Spleen (tissue), 11 donors: ENCODE measurements at regions not wholly inside any gene's neighbourhood (a gene's known extent, or its start where the extent isn't known, plus 50 kb on each side); places are given as distances from the start of the nearest gene placed in this dataset.

ENCODE experiments used
- DNase-seq: peaks from one replicate; pipeline ENCODE4 v3.0.0-alpha.2; 2020
- H3K27ac ChIP-seq, 8 donors: fragments of 200-600 bp; sonication (generic) in 7 of 8; 1 replicate in 4 of 8; 2 replicates in 4 of 8; pipeline versions ENCODE4 v1.5.0 to v1.8.0; 2016 to 2021; ENCODE audit warnings: inconsistent platforms in 4 of 8, mild to moderate bottlenecking in 4 of 8, moderate library complexity in 1 of 8
- H3K27me3 ChIP-seq, 7 donors: fragments of 200-600 bp; sonication (generic) in 6 of 7; replicated peaks in 1 of 7; 1 replicate in 4 of 7; 2 replicates in 3 of 7; pipeline versions ENCODE4 v1.5.0 to v1.8.0; 2016 to 2021; ENCODE audit warnings: inconsistent platforms in 3 of 7, mild to moderate bottlenecking in 1 of 7
- H3K36me3 ChIP-seq, 6 donors: fragments of 200-600 bp; sonication (generic) in 5 of 6; 1 replicate in 4 of 6; 2 replicates in 2 of 6; pipeline versions ENCODE4 v1.5.0 to v1.8.0; 2016 to 2021; ENCODE audit warnings: inconsistent platforms in 2 of 6
- H3K4me1 ChIP-seq, 6 donors: fragments of 200-600 bp; sonication (generic) in 5 of 6; 1 replicate in 3 of 6; 2 replicates in 3 of 6; pipeline versions ENCODE4 v1.5.0 to v1.8.0; 2016 to 2021; ENCODE audit warnings: inconsistent platforms in 3 of 6
- H3K4me3 ChIP-seq, 8 donors: fragments of 200-600 bp; sonication (generic) in 7 of 8; 1 replicate in 4 of 8; 2 replicates in 4 of 8; pipeline versions ENCODE4 v1.5.0 to v1.8.0; 2016 to 2021; ENCODE audit warnings: inconsistent platforms in 4 of 8, mild to moderate bottlenecking in 4 of 8, moderate library complexity in 2 of 8
- H3K9me3 ChIP-seq, 8 donors: fragments of 200-600 bp; sonication (generic) in 7 of 8; 1 replicate in 4 of 8; 2 replicates in 4 of 8; pipeline versions ENCODE4 v1.5.0 to v1.8.0; 2016 to 2021; ENCODE audit warnings: inconsistent platforms in 4 of 8
- POLR2A ChIP-seq, 3 donors: fragments of 450-650 bp; IDR thresholded peaks; one replicate each; pipeline ENCODE4 v1.5.1; 2017; ENCODE audit warnings: antibody characterized with exemption in 3 of 3, mild to moderate bottlenecking in 1 of 3
- POLR2AphosphoS5 ChIP-seq, 3 donors: sonication (generic); formaldehyde crosslinking; IDR thresholded peaks; one replicate each; pipeline ENCODE4 v1.5.1; 2017; ENCODE audit warnings: antibody characterized with exemption in 3 of 3
- WGBS, 5 donors: extraction: QIAGEN DNeasy Blood & Tissue Kit in 3 of 5; methylation state at CpG; one replicate each; pipeline versions ENCODE4 v1.1.5 to v1.1.7; 2013 to 2018; 5-methylcytosine and 5-hydroxymethylcytosine counted together
- intact Hi-C: fragments of 100-400 bp; cut with DNase I; formaldehyde crosslinking; loops from one replicate; pipeline ENCODE4 v1.15.0; 2023; ENCODE audit warnings: low total_unique reads
- TF ChIP-seq, protein P1 (sequence below), 11 experiments: fragments of 200-600 bp in 7 of 11; fragments of 450-650 bp in 4 of 11; sonication (generic) in 4 of 11; IDR thresholded peaks in 8 of 11; conservative IDR thresholded peaks in 3 of 11; 1 replicate in 7 of 11; 2 replicates in 4 of 11; pipeline versions ENCODE4 v1.4.0 to v1.8.0; 2016 to 2021; ENCODE audit warnings: antibody characterized with exemption in 11 of 11, inconsistent platforms in 4 of 11, mild to moderate bottlenecking in 1 of 11
- donor health status: healthy with polysubstance abuse.
- donor health status: DM: no; HTN: no; CAD: no; lungs with moderate emphysema.
- donor health status: DM: no; HTN: no; CAD: no.
- donor health status: Bipolar disorder and iron deficiency.
- donor health status: healthy.
- donor health status: DM: no; HTN: no; CAD: no.
- donor health status: DM: yes; HTN: yes; CAD: no.

DNA sequence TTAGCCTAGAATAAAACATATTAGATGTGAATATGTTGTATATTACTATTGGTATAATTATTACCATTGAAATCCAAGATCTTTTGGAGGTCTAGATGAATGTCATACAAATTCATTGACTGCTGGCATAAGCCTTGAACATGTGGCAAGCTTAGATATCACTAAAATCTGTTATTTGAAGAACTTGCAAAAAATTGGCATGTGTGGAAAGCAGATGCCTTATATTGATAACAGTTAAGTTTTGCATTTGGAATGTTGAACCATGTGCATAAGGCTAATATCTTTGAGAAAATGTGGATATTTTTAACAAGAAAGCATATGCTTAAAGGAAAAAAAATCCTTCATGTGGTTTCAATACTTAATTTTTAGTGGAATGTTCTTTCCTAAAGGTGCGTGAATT lies 203.6 kb upstream of the PRICKLE1 start:
- 80 to 98% (median 88%) methylated on average over 1 of the region's 1 CpG for WGBS, 5 donors
- no peak for DNase-seq
- H3K36me3 ChIP-seq = no peaks in the 10 kb centered on the region
- no peak for TF ChIP-seq POLR2A (IDR thresholded peaks at IDR 0.05)
- TF ChIP-seq POLR2AphosphoS5 (IDR thresholded peaks at IDR 0.05) = no peak
- TF ChIP-seq, protein P1, sequence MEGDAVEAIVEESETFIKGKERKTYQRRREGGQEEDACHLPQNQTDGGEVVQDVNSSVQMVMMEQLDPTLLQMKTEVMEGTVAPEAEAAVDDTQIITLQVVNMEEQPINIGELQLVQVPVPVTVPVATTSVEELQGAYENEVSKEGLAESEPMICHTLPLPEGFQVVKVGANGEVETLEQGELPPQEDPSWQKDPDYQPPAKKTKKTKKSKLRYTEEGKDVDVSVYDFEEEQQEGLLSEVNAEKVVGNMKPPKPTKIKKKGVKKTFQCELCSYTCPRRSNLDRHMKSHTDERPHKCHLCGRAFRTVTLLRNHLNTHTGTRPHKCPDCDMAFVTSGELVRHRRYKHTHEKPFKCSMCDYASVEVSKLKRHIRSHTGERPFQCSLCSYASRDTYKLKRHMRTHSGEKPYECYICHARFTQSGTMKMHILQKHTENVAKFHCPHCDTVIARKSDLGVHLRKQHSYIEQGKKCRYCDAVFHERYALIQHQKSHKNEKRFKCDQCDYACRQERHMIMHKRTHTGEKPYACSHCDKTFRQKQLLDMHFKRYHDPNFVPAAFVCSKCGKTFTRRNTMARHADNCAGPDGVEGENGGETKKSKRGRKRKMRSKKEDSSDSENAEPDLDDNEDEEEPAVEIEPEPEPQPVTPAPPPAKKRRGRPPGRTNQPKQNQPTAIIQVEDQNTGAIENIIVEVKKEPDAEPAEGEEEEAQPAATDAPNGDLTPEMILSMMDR (IDR thresholded peaks at IDR 0.05 in 8 of 11, conservative IDR thresholded peaks at IDR 0.05 in 3 of 11) = no peak
- H3K9me3 ChIP-seq = no peaks in the 10 kb centered on the region
- H3K27me3 ChIP-seq = no peaks in the 10 kb centered on the region
- intact Hi-C loops = no loop called here
- H3K27ac ChIP-seq = no peak overlapping the region
- peaks cover 0 to 9% (median 3%) of the 10 kb centered on the region in 6 donors for H3K4me1 ChIP-seq
- H3K4me3 ChIP-seq = no peak overlapping the region

DNA sequence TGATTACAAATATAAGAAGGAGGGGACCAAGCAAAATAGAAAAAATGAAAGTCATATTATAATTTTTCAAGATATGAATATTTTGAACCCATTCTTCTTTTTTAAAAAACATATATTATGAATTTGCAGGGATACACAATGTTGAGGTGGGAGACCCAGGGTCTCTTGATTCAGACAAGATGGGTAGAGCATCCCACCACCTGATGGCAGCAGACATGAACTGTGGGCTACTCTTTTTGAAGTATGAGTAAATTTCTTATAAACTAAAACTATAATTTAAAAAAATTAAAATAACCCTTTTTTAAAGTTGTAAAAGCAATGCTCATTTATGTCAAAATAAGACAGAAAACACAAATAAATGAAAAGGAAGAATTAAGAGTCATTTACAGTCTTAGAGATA lies 202.7 kb upstream of the PRICKLE1 start:
- Histone ChIP-seq H3K4me1 (peaks cover 0 to 9% (median 3%) of the 10 kb centered on the region in 6 donors), H3K27me3 (no peaks in the 10 kb centered on the region), H3K9me3 (no peaks in the 10 kb centered on the region), H3K4me3 (no peak overlapping the region), H3K36me3 (no peaks in the 10 kb centered on the region), H3K27ac (no peak overlapping the region)
- DNase-seq = no peak
- TF ChIP-seq POLR2AphosphoS5 (IDR thresholded peaks at IDR 0.05) (no peak), POLR2A (IDR thresholded peaks at IDR 0.05) (no peak)
- TF ChIP-seq, protein P1 (IDR thresholded peaks at IDR 0.05 in 8 of 11, conservative IDR thresholded peaks at IDR 0.05 in 3 of 11) = no peak
- intact Hi-C loops = no loop called here

DNA sequence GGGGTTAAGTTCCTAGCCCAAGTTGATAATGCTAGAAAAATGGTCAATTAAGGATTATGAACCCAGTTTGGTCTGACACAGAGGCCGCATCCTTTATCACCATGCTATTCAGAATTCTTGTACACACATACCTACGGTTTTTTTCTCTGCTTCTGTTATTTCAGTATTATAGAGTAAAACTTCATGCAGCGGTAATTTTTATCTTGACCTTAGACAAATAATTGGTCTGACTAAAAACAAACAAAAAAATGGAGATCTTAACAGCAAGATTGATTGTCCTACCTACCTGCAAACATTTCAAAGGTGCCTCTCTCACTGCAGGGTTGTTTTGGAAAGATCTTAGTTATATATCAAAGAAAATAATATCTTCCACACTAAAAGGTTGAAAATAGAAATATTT lies 201.9 kb upstream of the PRICKLE1 start:
- TF ChIP-seq POLR2AphosphoS5 (IDR thresholded peaks at IDR 0.05) (no peak), POLR2A (IDR thresholded peaks at IDR 0.05) (no peak)
- TF ChIP-seq, protein P1 (IDR thresholded peaks at IDR 0.05 in 8 of 11, conservative IDR thresholded peaks at IDR 0.05 in 3 of 11) = no peak

DNA sequence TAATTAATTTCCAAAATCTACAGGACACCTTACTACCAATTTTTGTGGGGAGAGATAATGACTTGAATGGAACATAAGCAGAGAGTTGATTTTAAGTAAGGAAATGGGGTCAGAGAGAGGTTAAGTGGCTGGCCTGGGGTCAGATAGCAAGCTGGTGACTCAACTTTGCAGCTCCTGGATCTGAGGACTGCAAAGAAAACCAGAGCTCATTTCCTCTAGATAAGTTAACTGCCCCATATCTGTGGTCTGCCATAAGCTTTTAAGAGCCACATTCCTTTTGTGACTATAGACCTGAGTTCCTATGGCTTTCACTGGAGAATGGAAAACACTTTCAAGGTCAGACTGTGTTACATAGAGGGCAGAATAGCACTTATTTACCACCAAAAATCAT lies 201.2 kb upstream of the PRICKLE1 start:
- H3K36me3 ChIP-seq = no peaks in the 10 kb centered on the region
- no peak overlapping the region for H3K27ac ChIP-seq
- TF ChIP-seq POLR2AphosphoS5 (IDR thresholded peaks at IDR 0.05) (no peak), POLR2A (IDR thresholded peaks at IDR 0.05) (no peak)
- TF ChIP-seq, protein P1 (IDR thresholded peaks at IDR 0.05 in 8 of 11, conservative IDR thresholded peaks at IDR 0.05 in 3 of 11) = no peak
- H3K9me3 ChIP-seq = no peaks in the 10 kb centered on the region
- no peak overlapping the region for H3K4me3 ChIP-seq
- H3K4me1 ChIP-seq = peaks cover 0 to 9% (median 3%) of the 10 kb centered on the region in 6 donors
- no peaks in the 10 kb centered on the region for H3K27me3 ChIP-seq
- intact Hi-C loops = no loop called here
- no peak for DNase-seq

More for the DNA sequence above, 201.9 kb upstream of the PRICKLE1 start:
- WGBS, 5 donors = 87 to 96% (median 94%) methylated on average over 3 of the region's 3 CpGs
- no peak for DNase-seq
- Histone ChIP-seq H3K4me3 (no peak overlapping the region), H3K27ac (no peak overlapping the region), H3K9me3 (no peaks in the 10 kb centered on the region), H3K36me3 (no peaks in the 10 kb centered on the region), H3K27me3 (no peaks in the 10 kb centered on the region), H3K4me1 (peaks cover 0 to 9% (median 3%) of the 10 kb centered on the region in 6 donors)
- intact Hi-C loops = no loop called here
